BLaER1 (cell line): ENCODE measurements at regions not wholly inside any gene's neighbourhood (a gene's known extent, or its start where the extent isn't known, plus 50 kb on each side); places are given as distances from the start of the nearest gene placed in this dataset.

Experiments used
- H3K27ac ChIP-seq: shearing (Covaris generic); formaldehyde crosslinking; 2 replicates; pipeline ENCODE4 v1.8.1; 2022
- H3K27me3 ChIP-seq: shearing (Covaris generic); formaldehyde crosslinking; 2 replicates; pipeline ENCODE4 v1.8.1; 2022
- H3K36me3 ChIP-seq: shearing (Covaris generic); formaldehyde crosslinking; 2 replicates; pipeline ENCODE4 v1.8.1; 2022
- H3K4me1 ChIP-seq: shearing (Covaris generic); formaldehyde crosslinking; 2 replicates; pipeline ENCODE4 v1.8.1; 2022
- H3K4me2 ChIP-seq: shearing (Covaris generic); formaldehyde crosslinking; 2 replicates; pipeline ENCODE4 v1.8.1; 2022
- H3K4me3 ChIP-seq: shearing (Covaris generic); formaldehyde crosslinking; 2 replicates; pipeline ENCODE4 v1.8.1; 2022
- H3K9ac ChIP-seq: shearing (Covaris generic); formaldehyde crosslinking; 2 replicates; pipeline ENCODE4 v1.8.1; 2022
- H3K9me3 ChIP-seq: shearing (Covaris generic); formaldehyde crosslinking; 2 replicates; pipeline ENCODE4 v1.8.1; 2022
- H4K20me1 ChIP-seq: shearing (Covaris generic); formaldehyde crosslinking; 2 replicates; pipeline ENCODE4 v1.8.1; 2022
- Cebpa-rat ChIP-seq: shearing (Covaris generic); IDR thresholded peaks from 2 replicates; pipeline ENCODE4 v1.8.1; 2022

- Histone ChIP-seq H3K9ac (no peak overlapping the region), H3K4me3 (no peak overlapping the region), H3K27me3 (no peaks in the 10 kb centered on the region), H3K27ac (no peak overlapping the region), H3K4me2 (no peak overlapping the region), H3K36me3 (no peaks in the 10 kb centered on the region), H4K20me1 (no peaks in the 10 kb centered on the region), H3K9me3 (no peaks in the 10 kb centered on the region), H3K4me1 (no peaks in the 10 kb centered on the region)
- no peak for TF ChIP-seq Cebpa-rat
Observed at GRCh38 chr5:126208691-126209090, 214.5 kb upstream of the GRAMD2B start.

- H3K27me3 ChIP-seq = no peaks in the 10 kb centered on the region
- no peak for TF ChIP-seq Cebpa-rat
- H3K4me3 ChIP-seq = no peak overlapping the region
- no peak overlapping the region for H3K27ac ChIP-seq
- H3K4me2 ChIP-seq = no peak overlapping the region
- no peaks in the 10 kb centered on the region for H3K36me3 ChIP-seq
- no peaks in the 10 kb centered on the region for H4K20me1 ChIP-seq
- no peaks in the 10 kb centered on the region for H3K9me3 ChIP-seq
- no peak overlapping the region for H3K9ac ChIP-seq
- no peaks in the 10 kb centered on the region for H3K4me1 ChIP-seq
Observed at GRCh38 chr5:126210955-126211354, 212.3 kb upstream of the GRAMD2B start.

GRCh38 chr5:126219616-126220015 is 203.6 kb upstream of the GRAMD2B start:
- Histone ChIP-seq H3K4me3 (no peak overlapping the region), H4K20me1 (no peaks in the 10 kb centered on the region), H3K27me3 (no peaks in the 10 kb centered on the region), H3K27ac (no peak overlapping the region), H3K9ac (no peak overlapping the region), H3K4me1 (no peaks in the 10 kb centered on the region), H3K4me2 (no peak overlapping the region), H3K36me3 (no peaks in the 10 kb centered on the region), H3K9me3 (peaks cover 10% of the 10 kb centered on the region; the same call in 1 of the 2 replicates)
- no peak for TF ChIP-seq Cebpa-rat

- Histone ChIP-seq H3K4me3 (no peak overlapping the region), H3K4me2 (no peak overlapping the region), H3K9ac (no peak overlapping the region), H3K36me3 (no peaks in the 10 kb centered on the region), H4K20me1 (no peaks in the 10 kb centered on the region), H3K9me3 (peaks cover 10% of the 10 kb centered on the region; the same call in 1 of the 2 replicates), H3K4me1 (no peaks in the 10 kb centered on the region), H3K27me3 (no peaks in the 10 kb centered on the region), H3K27ac (no peak overlapping the region)
- no peak for TF ChIP-seq Cebpa-rat
Observed at GRCh38 chr5:126220725-126221124, 202.5 kb upstream of the GRAMD2B start.

- Histone ChIP-seq H3K27me3 (no peaks in the 10 kb centered on the region), H4K20me1 (no peaks in the 10 kb centered on the region), H3K36me3 (no peaks in the 10 kb centered on the region), H3K9ac (no peak overlapping the region), H3K9me3 (peaks cover 28% of the 10 kb centered on the region), H3K27ac (no peak overlapping the region), H3K4me2 (no peak overlapping the region), H3K4me3 (no peak overlapping the region), H3K4me1 (no peaks in the 10 kb centered on the region)
- no peak for TF ChIP-seq Cebpa-rat
Observed at GRCh38 chr5:126228934-126229333, 194.3 kb upstream of the GRAMD2B start.

GRCh38 chr5:126233256-126233655 is 190.0 kb upstream of the GRAMD2B start:
- Histone ChIP-seq H3K4me2 (no peak overlapping the region), H3K9me3 (peaks cover 27% of the 10 kb centered on the region), H3K27ac (no peak overlapping the region), H3K4me1 (no peaks in the 10 kb centered on the region), H3K4me3 (no peak overlapping the region), H3K36me3 (no peaks in the 10 kb centered on the region), H4K20me1 (no peaks in the 10 kb centered on the region), H3K27me3 (no peaks in the 10 kb centered on the region), H3K9ac (no peak overlapping the region)
- no peak for TF ChIP-seq Cebpa-rat

GRCh38 chr5:126234563-126235195 is 188.5 kb upstream of the GRAMD2B start:
- no peak overlapping the region for H3K9ac ChIP-seq
- H3K4me3 ChIP-seq = no peak overlapping the region
- no peak overlapping the region for H3K4me2 ChIP-seq
- no peaks in the 10 kb centered on the region for H4K20me1 ChIP-seq
- H3K27ac ChIP-seq = no peak overlapping the region
- no peaks in the 10 kb centered on the region for H3K36me3 ChIP-seq
- H3K27me3 ChIP-seq = no peaks in the 10 kb centered on the region
- TF ChIP-seq Cebpa-rat = no peak
- H3K9me3 ChIP-seq = peaks cover 12% of the 10 kb centered on the region; the same call in 1 of the 2 replicates
- no peaks in the 10 kb centered on the region for H3K4me1 ChIP-seq

GRCh38 chr5:126235628-126236027 is 187.6 kb upstream of the GRAMD2B start:
- H3K4me2 ChIP-seq = no peak overlapping the region
- no peak overlapping the region for H3K4me3 ChIP-seq
- no peak for TF ChIP-seq Cebpa-rat
- H3K9ac ChIP-seq = no peak overlapping the region
- H3K36me3 ChIP-seq = no peaks in the 10 kb centered on the region
- no peaks in the 10 kb centered on the region for H3K27me3 ChIP-seq
- H3K4me1 ChIP-seq = no peaks in the 10 kb centered on the region
- 0 out of 2 replicates have a peak, but pooled peaks cover 5% of the 10 kb centered on the region for H3K9me3 ChIP-seq
- no peaks in the 10 kb centered on the region for H4K20me1 ChIP-seq
- no peak overlapping the region for H3K27ac ChIP-seq

- H3K4me2 ChIP-seq = no peak overlapping the region
- H3K4me3 ChIP-seq = no peak overlapping the region
- no peaks in the 10 kb centered on the region for H3K27me3 ChIP-seq
- no peaks in the 10 kb centered on the region for H3K36me3 ChIP-seq
- no peaks in the 10 kb centered on the region for H3K4me1 ChIP-seq
- no peaks in the 10 kb centered on the region for H3K9me3 ChIP-seq
- TF ChIP-seq Cebpa-rat = no peak
- no peak overlapping the region for H3K9ac ChIP-seq
- no peaks in the 10 kb centered on the region for H4K20me1 ChIP-seq
- no peak overlapping the region for H3K27ac ChIP-seq
Observed at GRCh38 chr5:126236994-126237393, 186.2 kb upstream of the GRAMD2B start.

- no peak overlapping the region for H3K27ac ChIP-seq
- H3K9me3 ChIP-seq = no peaks in the 10 kb centered on the region
- no peaks in the 10 kb centered on the region for H3K36me3 ChIP-seq
- H3K4me2 ChIP-seq = no peak overlapping the region
- no peak overlapping the region for H3K9ac ChIP-seq
- no peak overlapping the region for H3K4me3 ChIP-seq
- no peaks in the 10 kb centered on the region for H3K27me3 ChIP-seq
- H4K20me1 ChIP-seq = no peaks in the 10 kb centered on the region
- no peak for TF ChIP-seq Cebpa-rat
- H3K4me1 ChIP-seq = no peaks in the 10 kb centered on the region
Observed at GRCh38 chr5:126248611-126249010, 174.6 kb upstream of the GRAMD2B start.

- Histone ChIP-seq H3K4me1 (no peaks in the 10 kb centered on the region), H3K4me3 (no peak overlapping the region), H3K9ac (no peak overlapping the region), H4K20me1 (no peaks in the 10 kb centered on the region), H3K9me3 (no peaks in the 10 kb centered on the region), H3K36me3 (no peaks in the 10 kb centered on the region), H3K4me2 (no peak overlapping the region), H3K27ac (no peak overlapping the region), H3K27me3 (no peaks in the 10 kb centered on the region)
- TF ChIP-seq Cebpa-rat = no peak
Observed at GRCh38 chr5:126251024-126251423, 172.2 kb upstream of the GRAMD2B start.
